GM04504 (cell line): ENCODE measurements at regions not wholly inside any gene's neighbourhood (a gene's known extent, or its start where the extent isn't known, plus 50 kb on each side); places are given as distances from the start of the nearest gene placed in this dataset.
"Not testable (repeated sequence)": the region's sequence is repeated elsewhere in the genome, so short reads cannot be mapped to it uniquely, and the experiment has no call there.

Experiments
- DNase-seq: peaks from one replicate; pipeline ENCODE4 v3.0.0-alpha.2; 2012; ENCODE audit warnings: low read depth

- no peak for DNase-seq
These were observed 61.2 kb downstream of the VIP start for GRCh38 chr6:152811785-152812184.

- DNase-seq = no peak
These were observed 64.8 kb downstream of the VIP start for GRCh38 chr6:152815230-152815872.

DNA sequence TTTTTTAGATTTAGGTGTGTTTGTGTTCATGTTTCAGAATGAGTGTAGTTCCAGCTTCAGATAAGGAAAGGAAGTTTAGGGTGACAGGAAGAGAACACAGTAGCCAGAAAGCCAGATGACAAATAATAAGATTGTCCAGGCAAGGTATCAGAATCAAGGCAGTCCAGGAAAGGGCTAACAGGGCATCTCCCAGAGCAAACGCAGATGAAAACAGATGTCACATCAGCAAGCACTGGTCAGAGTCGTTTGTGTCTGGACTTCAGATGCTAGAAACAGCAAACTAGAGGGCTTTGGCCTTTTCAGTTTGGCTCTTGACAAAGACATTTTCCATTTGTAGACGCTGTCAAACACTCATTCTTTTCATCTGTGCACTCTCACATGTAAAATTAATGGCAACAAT is 65.5 kb downstream of the VIP start:
- DNase-seq = no peak

GRCh38 chr6:152821525-152821924 is 70.9 kb downstream of the VIP start:
- no peak for DNase-seq

DNA sequence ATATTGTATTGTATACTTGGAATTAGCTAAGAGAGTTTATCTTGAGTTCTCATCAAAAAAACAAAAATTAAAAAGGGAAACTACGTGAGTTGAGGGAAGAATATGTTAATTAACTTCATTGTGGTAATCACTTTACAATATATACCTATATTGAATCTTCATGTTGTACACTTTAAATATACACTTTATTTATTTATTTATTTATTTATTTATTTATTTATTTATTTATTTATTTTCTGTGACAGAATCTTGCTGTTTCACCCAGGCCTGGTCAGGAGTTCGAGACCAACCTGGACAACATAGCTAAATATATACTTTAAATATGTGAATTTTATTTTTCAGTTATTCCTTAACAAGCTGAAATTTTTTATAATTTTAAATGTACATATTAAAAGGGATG is 74.1 kb downstream of the VIP start:
- no peak for DNase-seq

DNA sequence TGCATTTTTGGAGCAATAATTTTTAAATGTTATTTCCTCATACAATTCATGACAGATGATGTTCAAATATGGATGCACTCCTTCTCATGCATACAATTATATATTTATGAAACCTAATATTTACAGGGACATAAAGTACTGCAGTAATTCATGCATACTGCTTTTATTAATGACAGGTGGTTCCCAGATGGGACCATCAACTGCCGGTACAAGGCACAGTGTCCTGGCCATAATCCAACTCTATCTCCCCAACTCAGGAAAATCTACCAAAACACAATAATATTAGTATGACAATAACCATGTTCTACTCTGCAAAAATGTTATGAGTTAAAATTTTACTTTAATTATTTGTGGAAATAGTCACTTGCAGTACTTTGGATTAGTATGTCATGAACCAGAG is 77.8 kb downstream of the VIP start:
- no peak for DNase-seq

- DNase-seq = not testable (repeated sequence)
These were observed 83.8 kb downstream of the VIP start for GRCh38 chr6:152834366-152834765.

DNA sequence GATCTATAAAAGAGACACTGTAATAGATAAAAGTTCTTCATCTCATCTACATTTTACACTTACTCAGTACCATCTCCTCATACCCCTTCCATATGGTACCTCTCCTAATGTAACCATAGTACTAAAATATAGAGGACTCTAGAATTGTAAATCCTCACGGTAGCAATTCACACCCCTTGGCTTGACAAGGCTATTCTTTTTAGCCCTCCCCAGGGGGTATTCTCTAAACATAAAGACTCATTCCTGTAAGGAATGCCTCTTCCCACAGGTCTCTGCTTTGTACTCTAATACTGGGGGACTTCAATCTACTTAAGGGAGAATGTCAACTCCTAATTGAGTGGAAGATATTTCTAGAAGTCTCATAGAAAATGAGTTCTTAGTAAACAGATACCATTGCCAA is 85.9 kb downstream of the VIP start:
- no peak for DNase-seq

DNA sequence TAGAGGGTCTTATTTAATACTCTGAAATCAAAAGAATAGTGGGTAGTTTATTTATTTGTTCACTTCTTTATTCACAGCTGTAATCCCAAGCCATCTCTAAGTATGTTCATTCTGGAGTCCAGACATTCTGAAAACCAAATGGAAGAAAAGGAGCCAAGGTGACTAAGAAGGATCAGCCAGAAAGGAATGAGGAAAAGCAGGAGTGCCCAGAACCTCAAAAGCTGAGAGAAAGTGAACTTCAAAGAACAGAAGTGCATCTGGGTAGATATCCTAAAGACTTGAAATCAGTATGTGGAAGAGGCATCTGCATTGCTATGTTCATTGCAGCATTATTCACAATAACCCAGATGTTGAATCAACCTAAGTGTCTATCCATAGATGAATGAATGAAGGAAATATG is 94.8 kb downstream of the VIP start:
- DNase-seq = no peak

DNA sequence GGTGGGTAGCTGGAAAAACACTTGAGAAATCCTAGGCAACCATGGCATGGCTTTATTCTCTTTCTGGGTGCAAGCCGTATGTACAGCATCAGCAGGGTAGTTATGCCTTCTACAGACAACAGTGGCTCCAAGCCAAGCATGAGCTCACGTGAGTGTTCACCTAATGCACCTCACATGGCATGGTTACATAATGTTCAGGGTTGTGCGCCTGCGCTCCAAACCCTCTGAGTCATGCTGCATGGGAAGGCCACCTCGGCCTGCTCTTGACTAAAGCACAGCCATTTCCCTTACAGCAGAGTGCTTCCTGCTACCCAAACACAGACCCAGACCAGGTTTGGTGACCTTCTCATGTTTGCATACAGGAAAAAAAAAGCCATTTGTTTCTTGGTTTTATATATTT is 96.2 kb downstream of the VIP start:
- no peak for DNase-seq

- DNase-seq = no peak
These were observed 98.3 kb downstream of the VIP start for GRCh38 chr6:152848919-152849318.

- no peak for DNase-seq
These were observed 103.6 kb downstream of the VIP start for GRCh38 chr6:152854086-152854795.

DNA sequence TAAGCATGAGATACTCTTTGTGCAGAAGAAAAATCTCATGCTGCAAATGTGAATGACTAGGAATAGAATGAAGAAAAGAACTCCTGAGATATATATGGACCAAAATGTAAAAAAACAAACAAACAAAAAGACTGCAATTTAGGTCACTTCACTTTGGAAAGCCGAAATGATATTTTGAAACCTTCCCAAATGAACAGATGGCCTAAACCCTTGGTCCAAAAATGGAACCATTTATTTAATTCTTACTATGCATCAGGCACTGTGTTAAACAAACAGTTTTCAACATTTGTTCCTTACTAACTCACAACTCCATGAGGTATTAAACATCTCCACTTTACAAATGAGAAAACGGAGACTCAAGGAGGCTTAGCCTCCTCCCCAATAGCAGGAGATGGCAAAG is 107.5 kb downstream of the VIP start:
- no peak for DNase-seq

DNA sequence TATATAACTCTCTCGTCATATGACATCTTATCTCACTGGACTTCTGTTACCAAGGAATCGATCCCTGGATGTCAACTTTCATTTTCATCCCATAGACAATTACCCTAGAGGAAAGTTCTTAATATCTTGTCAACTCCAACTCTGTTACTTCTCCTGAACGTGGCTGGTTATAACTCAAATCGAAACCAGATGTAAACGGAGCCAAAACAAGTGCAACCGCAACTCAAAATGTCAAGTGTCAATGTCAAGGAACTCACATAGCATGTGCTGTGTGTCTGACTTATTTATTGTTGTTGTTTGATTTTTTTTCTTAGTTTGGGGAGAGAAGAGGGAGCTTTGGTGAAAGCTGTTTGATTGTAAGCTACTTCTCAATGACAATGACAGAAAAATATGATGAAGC is 108.6 kb downstream of the VIP start:
- DNase-seq = no peak

DNA sequence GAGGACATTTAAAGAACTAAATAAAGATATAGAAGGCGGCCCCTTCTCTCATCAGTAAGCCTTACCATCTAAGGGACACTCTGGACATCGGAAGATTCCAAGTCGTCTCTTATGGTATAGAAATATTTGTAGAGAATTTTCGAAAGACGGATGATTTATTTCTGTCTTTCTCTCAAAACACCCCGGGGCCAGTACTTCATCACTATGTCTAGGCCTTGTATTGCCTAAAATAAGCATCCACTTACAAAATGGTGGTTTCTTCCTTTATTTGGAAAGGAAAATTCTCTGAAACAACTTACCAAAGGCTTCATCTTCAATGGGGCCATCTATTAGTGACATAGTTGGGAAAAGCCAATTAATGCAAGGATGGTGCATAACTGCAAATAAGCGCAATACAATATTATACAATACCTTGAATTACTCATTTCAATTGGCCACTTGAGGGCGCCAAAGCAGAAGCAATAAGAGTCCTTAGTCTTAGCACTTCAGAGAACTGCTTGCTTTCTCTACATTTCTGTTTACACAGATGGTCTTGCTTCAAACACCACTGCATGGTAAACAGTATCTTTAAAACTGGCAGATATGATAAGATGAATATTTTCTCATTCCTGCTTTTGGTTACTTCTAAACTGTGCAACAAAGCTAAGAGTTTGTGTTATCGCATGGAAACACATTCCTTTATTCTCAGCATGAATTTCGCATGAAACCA is 113.2 kb downstream of the VIP start:
- peak; percentile 32 for DNase-seq

DNA sequence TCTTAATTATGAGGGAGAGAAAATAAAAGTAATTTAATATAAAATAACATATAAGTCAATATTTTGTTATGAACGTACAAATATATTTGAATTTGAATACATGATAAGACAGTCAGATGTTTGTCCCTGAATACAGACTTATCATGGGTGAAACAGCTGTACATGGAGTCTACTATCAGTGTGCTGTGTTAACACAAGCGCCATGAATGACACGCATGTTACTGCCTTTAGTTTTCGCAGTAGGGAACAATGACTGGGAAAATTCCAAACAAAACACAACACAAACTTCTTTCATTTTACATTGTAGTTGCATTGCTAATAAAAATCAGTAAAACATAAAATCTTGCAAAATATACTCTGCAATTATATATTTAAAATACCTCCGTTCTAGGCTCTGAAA is 108.6 kb downstream of the FBXO5 start:
- no peak for DNase-seq

- no peak for DNase-seq
These were observed 107.8 kb downstream of the FBXO5 start for GRCh38 chr6:152874846-152875568.

GRCh38 chr6:152879681-152880080 is 103.2 kb downstream of the FBXO5 start:
- DNase-seq = no peak

DNA sequence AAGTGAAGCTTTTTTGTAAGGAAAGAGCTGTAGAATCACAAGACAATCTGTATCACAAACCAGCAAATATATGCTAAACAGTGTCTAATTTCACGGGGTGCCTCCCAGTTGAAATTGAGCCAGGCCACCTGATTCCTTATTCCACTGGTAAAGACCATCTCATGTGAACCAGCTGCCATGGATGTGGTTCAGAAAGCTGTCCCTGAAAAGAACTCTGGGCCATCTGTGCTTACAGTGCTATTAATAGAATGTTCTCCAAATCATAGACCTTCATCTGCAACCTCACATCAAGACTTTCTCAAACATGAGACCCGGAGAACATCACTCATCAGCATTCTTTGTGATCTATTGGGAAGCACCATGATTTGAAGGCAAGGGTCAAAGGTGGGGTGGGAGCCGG is 89.7 kb downstream of the FBXO5 start:
- DNase-seq = no peak

DNA sequence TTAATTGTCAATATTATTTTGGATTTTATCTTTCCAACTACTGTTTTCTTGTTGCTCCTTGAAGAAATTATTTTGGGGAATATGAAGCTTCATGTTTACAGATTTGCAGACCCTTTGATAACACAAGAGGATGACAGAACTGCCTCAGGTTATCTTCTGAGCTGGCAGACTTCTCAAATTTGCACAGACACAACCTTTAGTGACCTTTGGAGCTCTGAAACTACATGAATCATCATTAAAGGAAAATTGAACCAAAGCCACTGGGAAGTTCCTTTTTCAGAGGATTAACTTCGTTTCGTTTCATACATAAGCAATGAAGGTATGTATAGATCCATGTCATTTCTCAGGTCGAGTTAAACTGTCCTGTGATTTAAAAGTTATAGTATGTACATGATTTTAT is 85.9 kb downstream of the FBXO5 start:
- DNase-seq = no peak

- DNase-seq = peak; percentile 28
These were observed 84.9 kb downstream of the FBXO5 start for GRCh38 chr6:152897807-152898399.

GRCh38 chr6:152904678-152905077 is 78.2 kb downstream of the FBXO5 start:
- DNase-seq = no peak
